Sigmoid colon (tissue), 6 donors: ENCODE measurements at regions not wholly inside any gene's neighbourhood (a gene's known extent, or its start where the extent isn't known, plus 50 kb on each side); places are given as distances from the start of the nearest gene placed in this dataset.
A peak's percentile ranks its signal among the peaks of the same experiment; 100 is the strongest.

Experiments
- DNase-seq: peaks from one replicate; pipeline ENCODE4 v3.0.0-alpha.2; 2019
- H3K27ac ChIP-seq, 4 donors: fragments of 200-600 bp; sonication (generic); one replicate each; pipeline ENCODE4 v1.5.1; 2016 to 2019; ENCODE audit warnings: mild to moderate bottlenecking in 1 of 4
- H3K27me3 ChIP-seq, 3 donors: fragments of 200-600 bp; sonication (generic); one replicate each; pipeline ENCODE4 v1.5.1; 2019; ENCODE audit warnings: mild to moderate bottlenecking in 1 of 3
- H3K36me3 ChIP-seq, 4 donors: fragments of 200-600 bp; sonication (generic); one replicate each; pipeline ENCODE4 v1.5.1; 2016 to 2019
- H3K4me1 ChIP-seq, 4 donors: fragments of 200-600 bp; sonication (generic); one replicate each; pipeline ENCODE4 v1.5.1; 2017 to 2019
- H3K4me3 ChIP-seq, 4 donors: fragments of 200-600 bp; sonication (generic); one replicate each; pipeline ENCODE4 v1.5.1; 2017 to 2019; ENCODE audit warnings: mild to moderate bottlenecking in 2 of 4, moderate library complexity in 1 of 4
- H3K9me3 ChIP-seq, 4 donors: fragments of 200-600 bp in 3 of 4; sonication (generic) in 3 of 4; one replicate each; pipeline versions ENCODE4 v1.5.1 to v1.6.1; 2013 to 2019
- EP300 ChIP-seq, 4 donors: sonication (generic); formaldehyde crosslinking; IDR thresholded peaks; one replicate each; pipeline ENCODE4 v1.6.1; 2017; ENCODE audit warnings: antibody characterized with exemption in 4 of 4
- POLR2A ChIP-seq, 2 donors: fragments of 450-650 bp; IDR thresholded peaks; one replicate each; pipeline ENCODE4 v1.6.1; 2016; ENCODE audit warnings: antibody characterized with exemption in 2 of 2, mild to moderate bottlenecking in 2 of 2, moderate library complexity in 2 of 2
- POLR2AphosphoS5 ChIP-seq, 4 donors: sonication (generic); formaldehyde crosslinking; IDR thresholded peaks; one replicate each; pipeline ENCODE4 v1.6.1; 2017; ENCODE audit warnings: antibody characterized with exemption in 4 of 4
- WGBS, 2 donors: extraction: QIAGEN DNeasy Blood & Tissue Kit; methylation state at CpG; one replicate each; pipeline ENCODE4 v1.1.7; 2013; 5-methylcytosine and 5-hydroxymethylcytosine counted together
- intact Hi-C: fragments of 100-400 bp; cut with DNase I; formaldehyde crosslinking; loops from one replicate; pipeline ENCODE4 v1.15.1; 2023
- TF ChIP-seq, protein P1 (sequence below), 4 experiments: fragments of 450-650 bp in 3 of 4; fragments of 200-600 bp in 1 of 4; IDR thresholded peaks; one replicate each; pipeline ENCODE4 v1.5.1; 2016 to 2019; ENCODE audit warnings: antibody characterized with exemption in 4 of 4, mild to moderate bottlenecking in 3 of 4, moderate library complexity in 2 of 4
- donor health status: healthy with polysubstance abuse.
- donor health status: healthy.

GRCh38 chr14:22474730-22475351 lies 114.2 kb downstream of the DAD1 start:
- H3K4me3 ChIP-seq: no peak overlapping the region
- DNase-seq: no peak
- no peak for TF ChIP-seq POLR2A (IDR thresholded peaks at IDR 0.05)
- TF ChIP-seq EP300 (IDR thresholded peaks at IDR 0.05): no peak
- no peak for TF ChIP-seq POLR2AphosphoS5 (IDR thresholded peaks at IDR 0.05)
- TF ChIP-seq, protein P1, sequence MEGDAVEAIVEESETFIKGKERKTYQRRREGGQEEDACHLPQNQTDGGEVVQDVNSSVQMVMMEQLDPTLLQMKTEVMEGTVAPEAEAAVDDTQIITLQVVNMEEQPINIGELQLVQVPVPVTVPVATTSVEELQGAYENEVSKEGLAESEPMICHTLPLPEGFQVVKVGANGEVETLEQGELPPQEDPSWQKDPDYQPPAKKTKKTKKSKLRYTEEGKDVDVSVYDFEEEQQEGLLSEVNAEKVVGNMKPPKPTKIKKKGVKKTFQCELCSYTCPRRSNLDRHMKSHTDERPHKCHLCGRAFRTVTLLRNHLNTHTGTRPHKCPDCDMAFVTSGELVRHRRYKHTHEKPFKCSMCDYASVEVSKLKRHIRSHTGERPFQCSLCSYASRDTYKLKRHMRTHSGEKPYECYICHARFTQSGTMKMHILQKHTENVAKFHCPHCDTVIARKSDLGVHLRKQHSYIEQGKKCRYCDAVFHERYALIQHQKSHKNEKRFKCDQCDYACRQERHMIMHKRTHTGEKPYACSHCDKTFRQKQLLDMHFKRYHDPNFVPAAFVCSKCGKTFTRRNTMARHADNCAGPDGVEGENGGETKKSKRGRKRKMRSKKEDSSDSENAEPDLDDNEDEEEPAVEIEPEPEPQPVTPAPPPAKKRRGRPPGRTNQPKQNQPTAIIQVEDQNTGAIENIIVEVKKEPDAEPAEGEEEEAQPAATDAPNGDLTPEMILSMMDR (IDR thresholded peaks at IDR 0.05): no peak
- no peak overlapping the region for H3K27ac ChIP-seq
- intact Hi-C loops: loop anchor here (10.0 kb wide), 1 partner anchor 160 kb away; no protein-coding TSS in a partner anchor
- H3K27me3 ChIP-seq: no peaks in the 10 kb centered on the region
- peaks cover 0 to 15% (median 9%) of the 10 kb centered on the region in 4 donors for H3K4me1 ChIP-seq
- H3K9me3 ChIP-seq: no peaks in the 10 kb centered on the region
- H3K36me3 ChIP-seq: no peaks in the 10 kb centered on the region
- 53 to 81% methylated on average over 4 of the region's 4 CpGs for WGBS, 2 donors

DNA sequence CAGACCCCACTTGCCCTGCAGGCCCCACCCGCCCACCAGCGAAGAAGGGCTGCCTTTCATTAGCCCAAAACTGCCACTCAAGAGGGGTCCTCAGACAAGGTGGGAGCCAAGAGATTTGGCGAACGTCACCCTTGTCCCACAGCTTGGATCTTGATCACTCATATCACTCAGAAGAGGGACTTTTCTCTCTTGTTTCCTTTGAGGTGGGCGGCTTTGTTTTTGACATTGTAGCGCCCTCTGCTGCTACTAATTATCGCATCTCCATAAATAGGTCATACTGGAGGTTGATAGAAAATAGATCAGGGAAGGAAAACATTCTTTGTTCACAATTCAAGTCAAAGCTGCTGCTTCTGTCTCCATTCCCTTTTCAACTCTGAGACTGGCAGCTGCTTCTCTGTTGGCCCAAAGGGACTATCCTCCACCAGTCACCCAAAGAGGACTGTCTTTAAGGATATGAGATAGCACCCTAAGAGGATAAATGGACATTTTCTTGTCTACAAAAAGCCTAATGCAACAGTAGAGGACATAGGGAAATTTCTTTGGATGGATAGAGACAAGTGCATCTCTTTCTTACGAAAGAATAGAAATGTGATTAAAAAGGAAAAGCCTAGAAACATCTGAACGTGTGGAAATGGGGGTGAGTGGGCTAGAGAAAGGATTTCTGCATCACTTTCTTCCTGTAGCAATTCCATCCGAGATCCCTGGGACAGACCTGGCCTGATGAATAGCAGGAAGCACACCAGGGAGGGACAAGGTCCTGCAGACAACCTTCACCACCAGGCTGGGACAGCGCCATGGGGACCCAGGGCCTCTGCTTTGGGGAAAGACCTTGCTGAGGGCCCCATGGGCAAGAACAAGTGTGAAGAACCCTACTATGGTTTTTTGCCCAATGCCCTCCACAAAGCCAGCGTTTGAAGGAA lies 115.8 kb downstream of the DAD1 start:
- intact Hi-C loops: loop anchor here (1.0 to 10.0 kb wide), 2 partner anchors 86 to 158 kb away; no protein-coding TSS in a partner anchor

GRCh38 chr14:22472466-22472865 lies 116.6 kb downstream of the DAD1 start:
- TF ChIP-seq EP300 (IDR thresholded peaks at IDR 0.05) (no peak), POLR2A (IDR thresholded peaks at IDR 0.05) (no peak), POLR2AphosphoS5 (IDR thresholded peaks at IDR 0.05) (no peak)
- TF ChIP-seq, protein P1 (IDR thresholded peaks at IDR 0.05): no peak
- H3K36me3 ChIP-seq: no peaks in the 10 kb centered on the region
- intact Hi-C loops: loop anchor here (10.0 kb wide), 1 partner anchor 158 kb away; no protein-coding TSS in a partner anchor
- H3K27ac ChIP-seq: no peak overlapping the region
- H3K9me3 ChIP-seq: no peaks in the 10 kb centered on the region
- H3K27me3 ChIP-seq: no peaks in the 10 kb centered on the region
- DNase-seq: no peak
- H3K4me3 ChIP-seq: no peak overlapping the region
- H3K4me1 ChIP-seq: peaks cover 0 to 27% (median 11%) of the 10 kb centered on the region in 4 donors
- 78 to 83% methylated on average over 2 of the region's 2 CpGs for WGBS, 2 donors

More for the DNA sequence above, 115.8 kb downstream of the DAD1 start:
- H3K9me3 ChIP-seq: no peaks in the 10 kb centered on the region
- H3K4me1 ChIP-seq: peaks cover 0 to 27% (median 11%) of the 10 kb centered on the region in 4 donors
- no peak overlapping the region for H3K27ac ChIP-seq
- no peak overlapping the region for H3K4me3 ChIP-seq
- no peaks in the 10 kb centered on the region for H3K27me3 ChIP-seq
- TF ChIP-seq POLR2AphosphoS5 (IDR thresholded peaks at IDR 0.05) (no peak), POLR2A (IDR thresholded peaks at IDR 0.05) (no peak), EP300 (IDR thresholded peaks at IDR 0.05) (no peak)
- TF ChIP-seq, protein P1 (IDR thresholded peaks at IDR 0.05): peak; percentile 28 to 57 (median 43)
- no peak for DNase-seq
- no peaks in the 10 kb centered on the region for H3K36me3 ChIP-seq
- WGBS, 2 donors: 57 to 62% methylated on average over 12 of the region's 12 CpGs

- WGBS, 2 donors: 17 to 47% methylated on average over 7 of the region's 7 CpGs
- Histone ChIP-seq H3K4me3 (no peak overlapping the region), H3K9me3 (no peaks in the 10 kb centered on the region), H3K27me3 (no peaks in the 10 kb centered on the region), H3K36me3 (no peaks in the 10 kb centered on the region), H3K27ac (no peak overlapping the region), H3K4me1 (peaks cover 0 to 27% (median 11%) of the 10 kb centered on the region in 4 donors)
- no peak for DNase-seq
- TF ChIP-seq, protein P1 (IDR thresholded peaks at IDR 0.05): no peak
- TF ChIP-seq POLR2A (IDR thresholded peaks at IDR 0.05) (no peak), POLR2AphosphoS5 (IDR thresholded peaks at IDR 0.05) (no peak), EP300 (IDR thresholded peaks at IDR 0.05) (no peak)
- intact Hi-C loops: loop anchor here (10.0 kb wide), 1 partner anchor 157 kb away; no protein-coding TSS in a partner anchor
Measured at GRCh38 chr14:22471545-22472121, 117.4 kb downstream of the DAD1 start.
